Neural progenitor cell (in vitro differentiated cells): ENCODE measurements at regions not wholly inside any gene's neighbourhood (a gene's known extent, or its start where the extent isn't known, plus 50 kb on each side); places are given as distances from the start of the nearest gene placed in this dataset.

Experiments used
- DNase-seq: peaks from one replicate; pipeline ENCODE4 v3.0.0-alpha.2; 2016; ENCODE audit warnings: low spot score
- H2AFZ ChIP-seq: fragments of 200-600 bp; sonication (generic); replicated peaks from 2 replicates; pipeline ENCODE4 v1.6.1; 2016; ENCODE audit warnings: antibody characterized with exemption
- H3F3A ChIP-seq: fragments of 200-600 bp; sonication (generic); 2 replicates; pipeline ENCODE4 v1.6.1; 2016; ENCODE audit warnings: antibody characterized with exemption, low read depth
- H3K27ac ChIP-seq: fragments of 200-600 bp; sonication (generic); 2 replicates; pipeline ENCODE4 v1.5.1; 2016; ENCODE audit warnings: mild to moderate bottlenecking
- H3K27me3 ChIP-seq: fragments of 200-600 bp; sonication (generic); 2 replicates; pipeline ENCODE4 v1.6.1; 2016; ENCODE audit warnings: mild to moderate bottlenecking, moderate library complexity
- H3K36me3 ChIP-seq: fragments of 200-600 bp; sonication (generic); 2 replicates; pipeline ENCODE4 v1.5.1; 2016
- H3K4me1 ChIP-seq: fragments of 200-600 bp; sonication (generic); 2 replicates; pipeline ENCODE4 v1.6.1; 2016; ENCODE audit warnings: mixed run types
- H3K4me2 ChIP-seq: fragments of 200-600 bp; sonication (generic); 2 replicates; pipeline ENCODE4 v1.6.1; 2016
- H3K4me3 ChIP-seq: fragments of 200-600 bp; sonication (generic); 2 replicates; pipeline ENCODE4 v1.5.1; 2016
- H3K79me2 ChIP-seq: fragments of 200-600 bp; sonication (generic); 2 replicates; pipeline ENCODE4 v1.6.1; 2016; ENCODE audit warnings: low read depth
- H3K9ac ChIP-seq: fragments of 200-600 bp; sonication (generic); 2 replicates; pipeline ENCODE4 v1.6.1; 2016
- H3K9me3 ChIP-seq: fragments of 200-600 bp; sonication (generic); 2 replicates; pipeline ENCODE4 v1.5.1; 2016; ENCODE audit warnings: low read depth
- H4K20me1 ChIP-seq: fragments of 200-600 bp; sonication (generic); 2 replicates; pipeline ENCODE4 v1.6.1; 2016; ENCODE audit warnings: low read depth
- H3K27ac Mint-ChIP-seq: 3 replicates; pipeline ENCODE4 v1.8.0; 2021; ENCODE audit warnings: mixed read lengths
- H3K27me3 Mint-ChIP-seq: 2 replicates; pipeline ENCODE4 v1.8.0; 2022; ENCODE audit warnings: low read depth, mild to moderate bottlenecking, inconsistent platforms, moderate library complexity, mixed read lengths; ENCODE audit not compliant: insufficient read depth
- H3K36me3 Mint-ChIP-seq: 3 replicates; pipeline ENCODE4 v1.8.0; 2021; ENCODE audit warnings: mixed read lengths
- H3K4me1 Mint-ChIP-seq: 3 replicates; pipeline ENCODE4 v1.8.0; 2021; ENCODE audit warnings: mixed read lengths
- H3K4me3 Mint-ChIP-seq: 3 replicates; pipeline ENCODE4 v1.8.0; 2021; ENCODE audit warnings: mild to moderate bottlenecking, moderate library complexity, mixed read lengths
- H3K9me3 Mint-ChIP-seq: 3 replicates; pipeline ENCODE4 v1.8.0; 2020; ENCODE audit warnings: mixed read lengths
- EZH2 ChIP-seq: fragments of 200-600 bp; sonication (generic); IDR thresholded peaks from 2 replicates; pipeline ENCODE4 v1.6.1; 2017; ENCODE audit warnings: antibody characterized with exemption, mild to moderate bottlenecking, moderate library complexity
- EZH2phosphoT487 ChIP-seq: fragments of 200-600 bp; sonication (generic); IDR thresholded peaks from 2 replicates; pipeline ENCODE4 v1.6.1; 2017; ENCODE audit warnings: antibody characterized with exemption
- TF ChIP-seq, protein P1 (sequence below): fragments of 200-600 bp; sonication (generic); IDR thresholded peaks from 2 replicates; pipeline ENCODE4 v1.5.1; 2017; ENCODE audit warnings: antibody characterized with exemption, mild to moderate bottlenecking

DNA sequence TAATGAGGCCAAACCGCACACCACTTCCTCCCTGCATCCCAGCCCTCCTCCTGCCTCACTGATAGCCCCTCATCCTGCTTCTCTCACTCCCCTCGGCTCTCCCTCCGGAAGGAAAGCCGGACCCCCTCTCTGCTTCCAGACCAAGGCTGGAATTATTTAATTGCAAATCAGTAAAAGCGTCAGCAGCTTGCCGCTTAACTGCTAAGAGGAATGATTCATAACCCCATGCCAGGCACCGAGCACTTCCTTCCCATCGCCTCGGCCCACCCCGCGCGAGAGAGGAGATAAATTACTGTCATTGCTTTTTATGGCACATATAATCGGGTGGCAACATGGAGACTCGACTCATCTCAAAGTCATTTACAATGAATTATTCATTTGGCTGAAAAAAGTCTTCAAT is 77.3 kb downstream of the UBIAD1 start:
- Histone ChIP-seq H3K27ac (no peak overlapping the region), H3K36me3 (no peaks in the 10 kb centered on the region), H3K27me3 (no peaks in the 10 kb centered on the region), H3K9me3 (no peaks in the 10 kb centered on the region), H3K79me2 (no peaks in the 10 kb centered on the region), H3F3A (peaks cover 8% of the 10 kb centered on the region), H2AFZ (no peak overlapping the region), H3K9ac (no peak overlapping the region), H3K4me1 (peaks cover 2% of the 10 kb centered on the region), H3K4me3 (no peak overlapping the region), H4K20me1 (no peaks in the 10 kb centered on the region), H3K4me2 (no peak overlapping the region)
- Mint-ChIP-seq H3K27me3 (peaks cover 19% of the 10 kb centered on the region), H3K36me3 (no peaks in the 10 kb centered on the region), H3K4me1 (peaks cover 65% of the 10 kb centered on the region), H3K4me3 (no peak overlapping the region), H3K9me3 (peaks cover 26% of the 10 kb centered on the region), H3K27ac (peak overlapping the region; percentile 94)
- no peak for DNase-seq
- TF ChIP-seq EZH2 (no peak), EZH2phosphoT487 (no peak)
- TF ChIP-seq, protein P1, sequence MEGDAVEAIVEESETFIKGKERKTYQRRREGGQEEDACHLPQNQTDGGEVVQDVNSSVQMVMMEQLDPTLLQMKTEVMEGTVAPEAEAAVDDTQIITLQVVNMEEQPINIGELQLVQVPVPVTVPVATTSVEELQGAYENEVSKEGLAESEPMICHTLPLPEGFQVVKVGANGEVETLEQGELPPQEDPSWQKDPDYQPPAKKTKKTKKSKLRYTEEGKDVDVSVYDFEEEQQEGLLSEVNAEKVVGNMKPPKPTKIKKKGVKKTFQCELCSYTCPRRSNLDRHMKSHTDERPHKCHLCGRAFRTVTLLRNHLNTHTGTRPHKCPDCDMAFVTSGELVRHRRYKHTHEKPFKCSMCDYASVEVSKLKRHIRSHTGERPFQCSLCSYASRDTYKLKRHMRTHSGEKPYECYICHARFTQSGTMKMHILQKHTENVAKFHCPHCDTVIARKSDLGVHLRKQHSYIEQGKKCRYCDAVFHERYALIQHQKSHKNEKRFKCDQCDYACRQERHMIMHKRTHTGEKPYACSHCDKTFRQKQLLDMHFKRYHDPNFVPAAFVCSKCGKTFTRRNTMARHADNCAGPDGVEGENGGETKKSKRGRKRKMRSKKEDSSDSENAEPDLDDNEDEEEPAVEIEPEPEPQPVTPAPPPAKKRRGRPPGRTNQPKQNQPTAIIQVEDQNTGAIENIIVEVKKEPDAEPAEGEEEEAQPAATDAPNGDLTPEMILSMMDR: no peak

DNA sequence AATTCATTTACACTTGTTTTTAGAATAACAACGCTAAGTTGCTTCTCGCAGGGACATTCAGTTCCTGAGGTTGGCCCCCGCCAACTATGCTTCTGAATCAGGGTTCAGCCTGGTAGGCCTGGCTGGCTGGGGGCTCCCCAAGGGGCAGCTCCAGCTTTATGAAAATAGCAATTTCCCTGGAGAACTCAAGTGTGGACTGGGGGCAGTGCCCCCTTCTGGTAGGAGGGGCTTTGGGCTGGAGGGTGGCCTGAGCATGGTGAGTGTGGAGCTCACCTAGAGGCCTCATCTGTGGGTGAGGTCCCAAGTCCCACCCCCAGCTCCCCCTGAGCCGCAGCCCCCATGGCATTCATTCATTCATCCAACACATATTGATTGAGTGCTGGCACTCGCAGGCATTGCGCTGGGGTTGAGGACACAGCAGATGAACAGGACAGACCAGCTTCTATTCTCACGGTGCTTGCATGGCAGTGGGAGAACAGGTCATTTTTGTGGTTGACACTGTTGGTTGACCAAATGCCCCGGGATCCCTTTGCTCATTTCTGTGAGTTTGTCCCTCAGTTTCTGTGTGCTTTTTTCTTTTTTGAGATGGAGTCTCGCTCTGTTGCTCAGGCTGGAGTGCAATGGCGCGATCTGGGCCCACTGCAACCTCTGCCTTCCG is 79.2 kb downstream of the UBIAD1 start:
- H3K9ac ChIP-seq: no peak overlapping the region
- H3K9me3 Mint-ChIP-seq: peaks cover 26% of the 10 kb centered on the region
- no peaks in the 10 kb centered on the region for H4K20me1 ChIP-seq
- DNase-seq: no peak
- no peak overlapping the region for H3K4me3 ChIP-seq
- H3K9me3 ChIP-seq: no peaks in the 10 kb centered on the region
- H3K27ac Mint-ChIP-seq: peak overlapping the region; percentile 95
- H3K4me2 ChIP-seq: no peak overlapping the region
- no peak overlapping the region for H3K27ac ChIP-seq
- no peaks in the 10 kb centered on the region for H3K36me3 Mint-ChIP-seq
- H3K4me1 Mint-ChIP-seq: peaks cover 67% of the 10 kb centered on the region
- peaks cover 8% of the 10 kb centered on the region for H3F3A ChIP-seq
- TF ChIP-seq, protein P1: peak; percentile 32
- no peak for TF ChIP-seq EZH2
- no peak for TF ChIP-seq EZH2phosphoT487
- no peak overlapping the region for H2AFZ ChIP-seq
- no peaks in the 10 kb centered on the region for H3K27me3 ChIP-seq
- peaks cover 16% of the 10 kb centered on the region for H3K27me3 Mint-ChIP-seq
- H3K79me2 ChIP-seq: no peaks in the 10 kb centered on the region
- H3K4me1 ChIP-seq: peaks cover 16% of the 10 kb centered on the region
- no peak overlapping the region for H3K4me3 Mint-ChIP-seq
- no peaks in the 10 kb centered on the region for H3K36me3 ChIP-seq

DNA sequence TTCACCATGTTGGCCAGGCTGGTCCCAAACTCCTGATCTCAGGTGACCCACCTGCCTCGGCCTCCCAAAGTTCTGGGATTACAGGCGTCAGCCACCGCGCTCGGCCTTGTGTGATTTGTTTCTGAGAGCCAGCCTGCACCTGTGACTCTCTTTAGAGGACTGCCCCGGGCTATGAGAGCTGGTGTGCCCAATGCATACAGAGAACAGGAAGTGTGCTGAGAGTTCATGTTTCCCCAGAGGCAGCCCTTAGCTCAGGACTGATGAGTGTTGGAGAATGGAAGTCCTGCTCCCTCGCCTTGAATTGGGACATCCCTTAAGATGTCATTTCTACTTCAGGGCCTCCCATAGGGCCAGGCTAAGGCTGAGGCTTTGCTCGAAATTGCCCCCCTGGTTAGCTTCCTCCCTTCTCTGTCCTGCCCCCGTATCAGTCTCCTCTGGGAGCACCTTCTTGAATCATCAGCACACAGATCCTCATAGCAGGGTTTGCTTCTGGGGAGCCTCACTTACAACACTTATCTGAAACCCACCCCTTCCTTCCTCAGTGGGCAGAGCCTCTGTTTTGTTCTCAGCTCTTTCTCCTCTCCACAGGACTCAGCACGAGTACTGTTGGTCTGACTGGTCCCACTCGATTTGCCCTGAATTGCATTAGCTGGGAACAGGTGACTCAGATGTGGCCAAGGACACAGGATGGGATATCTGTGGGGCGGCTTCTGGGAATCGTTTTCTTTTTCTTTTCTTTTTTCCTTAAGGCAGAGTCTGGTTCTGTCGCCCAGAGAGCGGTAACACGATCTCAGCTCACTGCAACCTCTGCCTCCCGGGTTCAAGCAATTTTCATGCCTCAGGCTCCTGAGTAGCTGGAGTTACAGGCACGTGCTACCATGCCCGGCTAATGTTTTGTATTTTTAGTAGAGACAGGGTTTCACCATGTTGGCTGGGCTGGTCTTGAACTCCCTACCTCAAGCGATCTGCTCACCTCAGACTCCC is 80.1 kb downstream of the UBIAD1 start:
- Mint-ChIP-seq H3K36me3 (no peaks in the 10 kb centered on the region), H3K4me1 (peaks cover 70% of the 10 kb centered on the region), H3K4me3 (peak overlapping the region; percentile 41), H3K27me3 (peaks cover 12% of the 10 kb centered on the region), H3K9me3 (peaks cover 26% of the 10 kb centered on the region), H3K27ac (peak overlapping the region; percentile 95)
- no peak overlapping the region for H3K4me3 ChIP-seq
- H3K4me2 ChIP-seq: no peak overlapping the region
- no peaks in the 10 kb centered on the region for H3K27me3 ChIP-seq
- H3K36me3 ChIP-seq: no peaks in the 10 kb centered on the region
- no peaks in the 10 kb centered on the region for H4K20me1 ChIP-seq
- no peaks in the 10 kb centered on the region for H3K9me3 ChIP-seq
- DNase-seq: no peak
- TF ChIP-seq, protein P1: no peak
- TF ChIP-seq EZH2phosphoT487: no peak
- TF ChIP-seq EZH2: no peak
- H3K4me1 ChIP-seq: peaks cover 21% of the 10 kb centered on the region
- no peaks in the 10 kb centered on the region for H3K79me2 ChIP-seq
- no peak overlapping the region for H3K9ac ChIP-seq
- no peak overlapping the region for H3K27ac ChIP-seq
- peaks cover 8% of the 10 kb centered on the region for H3F3A ChIP-seq
- H2AFZ ChIP-seq: no peak overlapping the region
